Nephron progenitor cell (in vitro differentiated cells): ENCODE measurements at regions not wholly inside any gene's neighbourhood (a gene's known extent, or its start where the extent isn't known, plus 50 kb on each side); places are given as distances from the start of the nearest gene placed in this dataset.

Experiments
- DNase-seq: peaks from one replicate; pipeline ENCODE4 v3.0.0; 2021
- H3K27ac Mint-ChIP-seq: 2 replicates; pipeline ENCODE4 v1.8.0; 2021; ENCODE audit warnings: mild to moderate bottlenecking, moderate library complexity, mixed read lengths
- H3K27me3 Mint-ChIP-seq: 2 replicates; pipeline ENCODE4 v1.8.0; 2021; ENCODE audit warnings: mild to moderate bottlenecking, low read depth, mixed read lengths; ENCODE audit not compliant: poor library complexity
- H3K36me3 Mint-ChIP-seq: 2 replicates; pipeline ENCODE4 v1.8.0; 2021; ENCODE audit warnings: low read depth, mixed read lengths
- H3K4me1 Mint-ChIP-seq: 2 replicates; pipeline ENCODE4 v1.8.0; 2021; ENCODE audit warnings: mixed read lengths
- H3K4me3 Mint-ChIP-seq: 2 replicates; pipeline ENCODE4 v1.8.0; 2021; ENCODE audit warnings: mild to moderate bottlenecking, moderate library complexity, mixed read lengths
- H3K9me3 Mint-ChIP-seq: 2 replicates; pipeline ENCODE4 v1.8.0; 2021; ENCODE audit warnings: mild to moderate bottlenecking, moderate library complexity, mixed read lengths
- TF ChIP-seq, protein P1 (sequence below): fragments of 200-600 bp; sonication (generic); IDR thresholded peaks from 2 replicates; pipeline ENCODE4 v1.5.0; 2021; ENCODE audit warnings: antibody characterized with exemption

DNA sequence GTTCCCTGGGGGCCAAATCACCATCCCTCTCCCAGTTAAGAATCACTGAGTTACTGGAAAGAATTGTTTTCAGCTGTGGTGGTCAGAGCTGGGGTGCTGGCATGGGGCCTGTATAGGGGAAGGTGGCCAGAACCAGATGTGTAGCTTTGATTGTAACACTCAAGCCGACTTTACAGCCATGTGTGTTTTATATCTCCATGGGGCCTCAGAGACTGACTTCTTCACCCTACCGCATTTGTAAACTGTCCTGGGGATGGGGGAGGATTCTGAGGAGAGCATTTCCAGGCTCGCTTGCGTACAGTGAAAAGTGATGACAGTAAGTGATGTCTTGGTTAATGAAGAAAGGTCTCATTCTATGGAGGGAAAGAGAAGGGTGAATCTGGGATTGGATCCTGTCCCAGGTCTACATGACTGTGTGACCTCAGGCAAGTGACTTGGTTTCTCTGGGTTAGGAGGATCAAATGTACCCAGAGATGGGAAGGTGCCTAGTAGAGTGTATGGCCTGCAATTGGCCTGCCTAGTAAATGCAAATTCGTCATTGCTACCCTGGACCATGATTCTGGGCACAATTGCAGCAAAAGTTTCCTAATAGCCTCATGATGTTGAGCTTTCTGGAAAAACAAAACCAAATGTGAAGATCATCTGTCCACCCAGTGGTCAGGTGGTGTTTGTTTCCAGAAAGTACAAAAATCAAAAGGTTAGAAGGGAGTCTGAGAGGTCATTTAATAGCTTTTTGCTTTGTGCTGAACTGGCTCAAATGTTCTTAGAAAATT, 49.7 kb upstream of the RCC2 start:
- Mint-ChIP-seq H3K4me1 (peaks cover 26% of the 10 kb centered on the region), H3K27me3 (peaks cover 6% of the 10 kb centered on the region), H3K36me3 (no peaks in the 10 kb centered on the region), H3K4me3 (no peak overlapping the region), H3K27ac (peak overlapping the region; percentile 65), H3K9me3 (no peaks in the 10 kb centered on the region)
- peak; percentile 7 for DNase-seq
- TF ChIP-seq, protein P1, sequence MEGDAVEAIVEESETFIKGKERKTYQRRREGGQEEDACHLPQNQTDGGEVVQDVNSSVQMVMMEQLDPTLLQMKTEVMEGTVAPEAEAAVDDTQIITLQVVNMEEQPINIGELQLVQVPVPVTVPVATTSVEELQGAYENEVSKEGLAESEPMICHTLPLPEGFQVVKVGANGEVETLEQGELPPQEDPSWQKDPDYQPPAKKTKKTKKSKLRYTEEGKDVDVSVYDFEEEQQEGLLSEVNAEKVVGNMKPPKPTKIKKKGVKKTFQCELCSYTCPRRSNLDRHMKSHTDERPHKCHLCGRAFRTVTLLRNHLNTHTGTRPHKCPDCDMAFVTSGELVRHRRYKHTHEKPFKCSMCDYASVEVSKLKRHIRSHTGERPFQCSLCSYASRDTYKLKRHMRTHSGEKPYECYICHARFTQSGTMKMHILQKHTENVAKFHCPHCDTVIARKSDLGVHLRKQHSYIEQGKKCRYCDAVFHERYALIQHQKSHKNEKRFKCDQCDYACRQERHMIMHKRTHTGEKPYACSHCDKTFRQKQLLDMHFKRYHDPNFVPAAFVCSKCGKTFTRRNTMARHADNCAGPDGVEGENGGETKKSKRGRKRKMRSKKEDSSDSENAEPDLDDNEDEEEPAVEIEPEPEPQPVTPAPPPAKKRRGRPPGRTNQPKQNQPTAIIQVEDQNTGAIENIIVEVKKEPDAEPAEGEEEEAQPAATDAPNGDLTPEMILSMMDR, result no peak
